GM21786 (cell line): ENCODE measurements at regions not wholly inside any gene's neighbourhood (a gene's known extent, or its start where the extent isn't known, plus 50 kb on each side); places are given as distances from the start of the nearest gene placed in this dataset.
A peak's percentile ranks its signal among the peaks of the same experiment; 100 is the strongest.

Experiments used
- ATAC-seq: cut with Tn5 transposase; IDR thresholded peaks from one replicate; pipeline ENCODE4 v1.9.1; 2021; ENCODE audit not compliant: unreplicated experiment

GRCh38 chr7:109121599-109122300, 552.1 kb downstream of the DNAJB9 start:
- ATAC-seq: no peak

- ATAC-seq: no peak
Measured at GRCh38 chr7:109125001-109125400, 555.3 kb downstream of the DNAJB9 start.

DNA sequence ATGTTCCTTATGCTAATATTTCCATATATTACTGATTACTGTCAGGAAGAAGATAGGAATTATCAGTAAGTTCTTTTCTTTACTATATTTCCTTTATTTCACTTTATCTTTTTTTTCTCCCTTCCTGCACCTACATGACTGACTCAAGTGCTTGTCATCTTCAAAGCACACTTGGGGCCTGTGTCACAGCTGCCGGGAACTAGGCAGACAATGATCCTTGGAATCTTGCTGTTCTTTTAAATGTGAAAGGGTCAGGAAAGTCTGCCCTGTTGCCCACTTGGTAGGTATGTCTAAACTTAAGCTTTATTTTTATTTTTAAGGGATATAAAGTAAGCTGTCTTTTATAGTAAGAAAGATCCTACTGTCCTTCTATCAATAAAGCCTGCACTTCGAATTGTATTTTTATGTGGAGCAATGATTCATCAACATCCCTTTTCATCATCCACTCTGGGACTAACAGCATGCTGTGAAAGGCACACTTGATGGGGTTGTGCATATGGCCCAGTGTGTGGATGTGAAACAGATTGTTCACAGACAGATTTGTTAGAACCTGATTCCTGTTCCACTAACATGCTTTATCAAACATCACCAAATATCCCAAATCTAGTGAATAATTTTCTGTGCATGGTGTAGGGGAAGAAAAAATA, 556.9 kb downstream of the DNAJB9 start:
- no peak for ATAC-seq

GRCh38 chr7:109127145-109127544, 557.5 kb downstream of the DNAJB9 start:
- ATAC-seq: no peak

DNA sequence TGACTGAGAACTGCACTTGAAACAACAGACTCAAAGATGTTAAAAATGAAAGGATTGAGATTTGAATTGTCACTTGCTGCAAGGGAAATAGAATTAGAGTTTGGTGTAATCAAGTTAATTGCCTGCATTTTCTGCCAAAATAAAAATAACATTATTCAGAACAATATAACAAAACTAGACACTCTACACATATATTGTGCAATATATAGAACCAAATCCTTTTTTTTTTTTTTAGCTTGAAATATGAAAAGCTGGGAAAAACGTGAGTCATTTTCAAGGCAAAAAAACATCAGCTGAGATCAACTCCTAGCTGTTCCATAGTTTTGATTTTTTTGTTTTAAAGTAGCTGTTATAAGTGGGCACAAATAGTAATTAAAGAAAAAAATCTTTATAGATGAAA, 561.5 kb downstream of the DNAJB9 start:
- ATAC-seq: no peak

DNA sequence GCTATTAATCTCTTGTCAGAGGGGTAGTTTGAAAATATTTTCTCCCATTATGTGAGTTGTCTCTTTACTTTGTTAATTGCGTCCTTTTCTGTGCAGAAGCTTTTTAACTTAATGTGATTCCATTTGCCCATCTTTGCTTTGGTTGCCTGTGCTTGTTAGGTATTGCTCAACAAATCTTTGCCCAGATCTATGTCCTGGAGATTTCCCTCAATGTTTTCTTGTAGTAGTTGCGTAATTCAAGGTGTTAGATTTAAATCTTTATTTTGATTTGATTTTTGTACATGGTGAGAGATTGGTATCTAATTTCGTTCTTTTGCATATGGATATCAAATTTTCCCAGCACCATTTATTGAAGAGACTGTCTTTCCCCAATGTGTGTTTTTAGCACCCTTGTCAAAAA, 567.2 kb downstream of the DNAJB9 start:
- no peak for ATAC-seq

- ATAC-seq: no peak
Measured at GRCh38 chr7:109154748-109155147, 585.1 kb downstream of the DNAJB9 start.

DNA sequence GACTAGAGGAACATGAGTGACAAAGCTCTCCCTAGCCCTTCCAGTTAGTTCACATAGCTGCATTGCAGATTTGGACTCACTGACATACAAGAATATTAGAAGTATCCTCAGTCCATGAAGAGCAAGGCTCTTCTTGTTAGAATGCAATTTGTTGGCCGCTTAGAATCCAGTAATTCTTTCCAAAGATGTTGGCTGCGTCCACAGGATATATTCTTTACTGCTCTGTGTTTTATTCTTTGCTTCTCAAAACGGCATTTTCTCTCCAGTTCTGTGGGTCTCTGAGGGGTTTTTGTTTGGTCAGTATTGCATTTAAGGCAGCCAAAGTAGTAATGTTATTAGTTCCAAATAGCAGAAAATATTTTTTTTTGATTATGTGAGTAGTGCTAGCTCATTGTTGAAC, 588.6 kb downstream of the DNAJB9 start:
- no peak for ATAC-seq

DNA sequence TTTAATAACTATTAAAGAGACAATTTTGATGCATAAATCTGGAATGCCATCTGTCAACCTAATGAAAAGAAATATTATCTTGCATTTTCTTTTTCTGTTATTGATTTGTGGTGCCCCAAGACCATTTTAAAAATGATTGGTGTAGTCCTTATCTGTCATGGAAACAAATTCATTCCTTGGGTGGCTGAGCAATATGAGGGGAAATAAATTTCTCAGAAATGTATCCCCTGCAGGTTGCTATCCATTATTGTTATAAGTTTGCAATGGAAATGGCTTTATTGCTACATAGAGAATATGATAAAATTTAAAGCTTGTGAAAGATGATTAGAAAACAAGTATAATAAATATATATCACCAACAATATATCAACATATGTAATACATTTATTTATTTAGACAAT, 607.0 kb downstream of the DNAJB9 start:
- no peak for ATAC-seq

DNA sequence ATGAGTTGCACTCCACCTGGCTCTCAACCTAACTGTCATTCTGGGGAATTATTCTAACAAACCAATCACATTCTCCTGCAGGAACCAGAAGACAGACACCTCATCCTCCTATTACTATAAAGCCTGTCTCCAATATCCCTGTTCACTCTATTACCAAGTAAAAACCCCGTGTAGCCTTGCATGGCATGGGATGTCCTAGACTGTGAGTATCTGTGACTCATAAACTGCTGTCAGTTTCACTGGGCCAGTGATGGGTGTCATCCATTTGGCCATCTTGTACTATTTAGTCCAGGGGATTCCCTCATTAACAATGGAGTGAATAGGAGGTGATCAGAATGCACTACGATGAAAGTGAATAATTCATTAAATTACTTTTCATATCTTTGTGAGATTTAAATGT, 608.7 kb downstream of the DNAJB9 start:
- ATAC-seq: no peak

GRCh38 chr7:109179601-109180000, 609.9 kb downstream of the DNAJB9 start:
- no peak for ATAC-seq

DNA sequence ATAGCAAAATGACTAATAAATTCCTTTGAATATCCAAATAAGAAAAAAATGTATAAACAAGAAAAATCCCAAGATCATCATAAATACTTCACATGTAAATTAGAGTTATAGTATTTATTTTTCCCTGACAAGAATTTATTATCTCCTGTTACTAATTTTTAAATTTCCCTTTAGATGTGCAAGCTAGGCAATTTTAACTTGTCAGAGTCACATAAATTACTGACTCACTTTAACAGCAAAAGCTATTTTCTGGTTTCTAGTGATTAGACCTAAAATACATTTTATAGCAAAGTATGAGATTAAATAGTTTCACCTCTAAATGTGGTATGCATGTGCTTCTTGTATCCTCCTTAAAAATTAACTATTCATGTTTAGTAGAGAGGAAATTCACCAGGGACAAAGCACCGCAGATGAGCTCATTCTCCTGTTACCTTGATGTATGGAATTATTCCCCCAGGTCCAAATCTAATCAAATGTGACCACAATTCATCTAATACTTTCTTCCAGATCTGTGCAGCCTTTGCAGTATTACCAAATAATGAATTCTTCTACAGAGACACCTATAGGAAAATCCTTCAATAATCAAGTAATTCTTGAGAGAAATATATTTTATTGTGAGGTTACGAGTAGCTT, 621.2 kb downstream of the DNAJB9 start:
- ATAC-seq: no peak

GRCh38 chr7:109206196-109206595, 636.5 kb downstream of the DNAJB9 start:
- ATAC-seq: no peak

- ATAC-seq: no peak
Measured at GRCh38 chr7:109213081-109213480, 643.4 kb downstream of the DNAJB9 start.

DNA sequence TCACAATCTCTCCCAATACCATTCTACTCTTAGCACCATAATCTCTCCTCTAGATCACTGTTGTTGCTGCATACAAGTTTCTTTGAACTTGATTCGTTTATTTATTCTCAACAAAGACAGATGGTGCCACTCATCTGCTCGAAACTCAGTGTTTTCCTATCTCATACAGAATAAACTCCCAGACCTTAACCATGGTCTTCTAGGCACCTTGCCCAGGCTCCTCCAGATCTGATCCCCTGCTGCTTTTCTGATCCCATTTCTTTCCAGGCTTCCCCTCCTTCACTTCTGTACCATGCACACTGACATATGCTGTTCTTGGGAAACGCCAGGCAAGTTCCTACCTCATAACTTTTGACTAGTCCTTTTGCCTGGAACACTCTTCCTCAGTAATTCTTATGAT, 645.7 kb downstream of the DNAJB9 start:
- no peak for ATAC-seq

GRCh38 chr7:109224100-109224499, 654.4 kb downstream of the DNAJB9 start:
- no peak for ATAC-seq

DNA sequence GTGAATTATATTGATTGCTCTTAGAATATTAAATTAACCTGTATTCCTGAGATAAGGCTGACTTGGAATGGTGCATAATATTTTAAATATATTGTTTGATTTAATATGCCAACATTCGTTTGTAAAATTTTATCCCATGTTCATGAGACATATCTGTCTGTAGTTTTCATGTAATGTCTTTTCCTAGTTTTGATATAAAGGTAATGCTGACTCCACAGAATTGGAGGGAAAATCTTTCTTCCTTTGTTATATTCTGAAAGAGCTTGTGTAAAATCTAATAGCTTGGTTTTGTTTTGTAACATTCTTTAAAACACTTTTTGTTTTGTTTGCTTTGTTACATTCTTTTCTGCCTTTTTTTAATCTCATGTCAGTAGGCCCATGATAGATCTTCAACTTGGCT, 657.0 kb downstream of the DNAJB9 start:
- ATAC-seq: no peak

DNA sequence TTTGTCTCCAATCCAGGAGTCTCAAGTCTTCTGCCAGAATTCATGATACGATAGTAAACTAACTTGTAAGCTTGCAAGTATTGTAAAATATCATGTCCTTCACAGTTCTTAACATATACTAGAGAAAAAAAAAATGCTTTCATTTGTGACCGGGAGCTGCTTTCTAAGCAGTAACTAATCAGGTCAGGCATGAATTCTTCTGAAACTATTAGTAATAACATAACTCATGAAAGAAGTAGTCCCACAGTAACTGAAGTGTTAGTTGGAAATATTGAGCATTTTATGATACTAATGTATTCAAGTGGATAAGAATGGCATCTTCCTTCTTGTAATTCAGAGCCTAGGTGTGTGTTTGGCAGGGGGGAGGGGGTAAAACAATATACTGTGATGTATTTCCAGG, 665.6 kb downstream of the DNAJB9 start:
- peak; percentile 70 for ATAC-seq

DNA sequence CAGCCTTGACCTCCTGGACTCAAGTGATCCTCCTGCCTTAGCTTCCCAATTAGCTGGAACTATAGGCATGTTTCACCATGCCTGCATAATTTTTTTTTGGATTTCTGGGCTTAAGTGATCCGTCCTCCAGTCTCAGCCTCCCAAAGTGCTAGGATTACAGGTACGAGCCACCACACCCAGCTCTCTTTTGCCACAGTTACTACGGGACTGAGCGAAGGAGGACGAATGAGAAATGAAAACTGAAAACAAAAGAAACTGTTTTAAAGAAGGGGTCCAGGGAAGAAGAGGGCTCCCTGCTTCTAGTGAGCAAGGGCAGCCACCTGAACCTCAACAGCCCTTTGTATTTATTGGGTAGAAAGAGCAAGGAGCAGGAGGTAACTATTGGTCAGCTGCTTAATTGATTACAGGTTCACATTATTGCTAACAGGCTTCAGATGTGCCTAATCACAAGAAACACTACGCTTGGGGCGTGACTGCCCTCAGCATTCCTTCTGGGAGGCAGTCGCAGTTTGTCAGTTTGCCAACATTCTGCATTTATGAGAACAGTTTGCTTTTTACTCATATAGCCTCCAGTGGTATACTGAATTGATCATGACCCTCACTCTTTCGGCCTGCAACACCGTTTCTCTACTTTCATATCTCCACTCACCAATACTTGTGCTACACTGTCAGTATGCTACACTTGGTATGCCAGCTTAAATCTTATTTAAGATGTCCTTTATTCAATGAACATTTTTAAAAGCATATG, 676.8 kb downstream of the DNAJB9 start:
- no peak for ATAC-seq

DNA sequence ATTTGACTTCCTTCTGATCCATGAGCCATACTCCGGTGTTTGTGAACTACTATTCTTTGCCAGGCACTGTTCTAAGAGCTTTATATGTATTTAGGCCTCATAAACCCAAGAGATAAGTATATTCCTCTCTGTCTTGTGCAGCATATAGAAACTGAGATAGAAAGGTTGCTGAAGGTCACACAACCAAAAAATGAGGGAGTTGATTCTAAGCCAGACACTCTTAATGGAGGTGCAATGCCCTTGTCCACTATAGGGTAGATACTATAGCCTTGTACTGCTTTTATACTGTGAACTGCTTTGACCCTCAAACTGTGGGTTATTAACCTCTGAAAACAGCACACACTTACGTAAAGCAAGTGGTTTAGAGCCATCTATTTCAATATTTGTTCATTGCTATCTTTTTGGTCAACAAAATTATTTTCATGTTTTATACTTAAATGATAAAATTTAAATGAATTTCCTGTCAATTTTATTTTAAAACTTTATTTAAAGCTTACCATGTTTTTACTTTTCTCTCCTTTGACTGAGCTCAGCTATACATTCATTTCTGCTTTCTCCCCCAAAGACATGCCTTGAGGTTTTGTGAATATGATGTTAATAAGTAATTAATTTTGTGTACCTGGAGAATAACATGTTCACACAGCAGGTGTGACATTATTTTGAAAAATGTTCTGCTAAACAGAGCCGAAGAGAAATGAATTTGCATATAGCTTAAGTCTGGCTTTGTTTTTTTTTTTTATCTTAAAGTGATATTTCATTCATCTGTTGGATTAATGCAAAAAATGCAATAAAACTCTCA, 687.3 kb downstream of the DNAJB9 start:
- ATAC-seq: no peak

DNA sequence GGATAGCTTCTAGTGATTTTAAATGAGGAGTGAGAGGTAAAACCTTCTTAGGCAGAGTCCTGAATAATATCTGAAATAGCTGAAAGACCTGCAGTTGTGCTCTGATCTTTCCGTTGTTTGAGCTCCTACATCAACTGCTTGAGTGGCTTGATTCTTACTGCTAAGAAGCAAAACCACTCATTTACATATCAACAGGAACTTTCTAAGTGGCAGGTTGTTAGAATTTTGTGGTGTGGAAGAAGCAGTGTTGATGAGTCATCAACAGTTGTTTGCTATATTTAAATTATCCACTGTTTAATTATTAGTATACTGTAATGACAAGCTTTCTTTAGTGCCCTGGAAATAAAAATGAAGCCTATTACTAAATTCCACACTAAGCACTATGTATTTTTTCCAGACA, 689.5 kb downstream of the DNAJB9 start:
- ATAC-seq: no peak
